SU-DHL-6 (cell line): ENCODE measurements at regions not wholly inside any gene's neighbourhood (a gene's known extent, or its start where the extent isn't known, plus 50 kb on each side); places are given as distances from the start of the nearest gene placed in this dataset.
"Not testable (repeated sequence)": the region's sequence is repeated elsewhere in the genome, so short reads cannot be mapped to it uniquely, and the experiment has no call there.

Experiments used
- EZH2phosphoT487 ChIP-seq: fragments of 200-600 bp; sonication (generic), shearing (Covaris generic); conservative IDR thresholded peaks from 2 replicates; pipeline ENCODE4 v1.6.1; 2018; ENCODE audit warnings: mild to moderate bottlenecking, antibody characterized with exemption, low read length, moderate library complexity, mixed read lengths
- TF ChIP-seq, protein P1 (sequence below): fragments of 200-600 bp; sonication (generic); IDR thresholded peaks from one replicate; pipeline ENCODE4 v1.5.1; 2017; ENCODE audit warnings: antibody characterized with exemption, mild to moderate bottlenecking, low read length, moderate library complexity; ENCODE audit not compliant: insufficient read depth, poor library complexity, severe bottlenecking

DNA sequence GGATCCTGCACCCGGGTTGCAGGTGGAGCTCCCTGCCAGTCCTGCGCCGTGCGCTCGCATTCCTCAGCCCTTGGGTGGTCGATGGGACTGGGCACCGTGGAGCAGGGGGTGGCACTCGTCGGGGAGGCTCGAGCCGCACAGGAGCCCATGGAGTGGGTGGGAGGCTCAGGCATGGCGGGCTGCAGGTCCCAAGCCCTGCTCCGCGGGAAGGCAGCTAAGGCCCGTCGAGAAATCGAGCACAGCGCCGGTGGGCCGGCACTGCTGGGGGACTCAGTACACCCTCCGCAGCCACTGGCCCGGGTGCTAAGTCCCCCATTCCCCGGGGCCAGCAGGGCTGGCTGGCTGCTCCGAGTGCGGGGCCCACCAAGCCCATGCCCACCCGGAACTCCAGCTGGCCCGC lies 226.1 kb downstream of the FRK start:
- TF ChIP-seq, protein P1, sequence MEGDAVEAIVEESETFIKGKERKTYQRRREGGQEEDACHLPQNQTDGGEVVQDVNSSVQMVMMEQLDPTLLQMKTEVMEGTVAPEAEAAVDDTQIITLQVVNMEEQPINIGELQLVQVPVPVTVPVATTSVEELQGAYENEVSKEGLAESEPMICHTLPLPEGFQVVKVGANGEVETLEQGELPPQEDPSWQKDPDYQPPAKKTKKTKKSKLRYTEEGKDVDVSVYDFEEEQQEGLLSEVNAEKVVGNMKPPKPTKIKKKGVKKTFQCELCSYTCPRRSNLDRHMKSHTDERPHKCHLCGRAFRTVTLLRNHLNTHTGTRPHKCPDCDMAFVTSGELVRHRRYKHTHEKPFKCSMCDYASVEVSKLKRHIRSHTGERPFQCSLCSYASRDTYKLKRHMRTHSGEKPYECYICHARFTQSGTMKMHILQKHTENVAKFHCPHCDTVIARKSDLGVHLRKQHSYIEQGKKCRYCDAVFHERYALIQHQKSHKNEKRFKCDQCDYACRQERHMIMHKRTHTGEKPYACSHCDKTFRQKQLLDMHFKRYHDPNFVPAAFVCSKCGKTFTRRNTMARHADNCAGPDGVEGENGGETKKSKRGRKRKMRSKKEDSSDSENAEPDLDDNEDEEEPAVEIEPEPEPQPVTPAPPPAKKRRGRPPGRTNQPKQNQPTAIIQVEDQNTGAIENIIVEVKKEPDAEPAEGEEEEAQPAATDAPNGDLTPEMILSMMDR, result not testable (repeated sequence)
- not testable (repeated sequence) for TF ChIP-seq EZH2phosphoT487
